Calu3 (cell line): ENCODE measurements at regions not wholly inside any gene's neighbourhood (a gene's known extent, or its start where the extent isn't known, plus 50 kb on each side); places are given as distances from the start of the nearest gene placed in this dataset.

Experiments
- BruUV-seq: library from RNA; stranded (reverse); fragments of 400-500 nt; replicated peaks from 2 replicates; lab custom pipeline; 2021; lab: Mats Ljungman, UMichigan
- CTCF ChIA-PET: fragments of 300-600 bp; sonication (Branson Sonifier 250); formaldehyde crosslinking; loops from one replicate; lab custom pipeline; 2022; ENCODE audit warnings: antibody characterized with exemption; lab: Charles Lee
- DNase-seq: peaks from one replicate; pipeline ENCODE4 v3.0.0; 2022
- H3K27ac Mint-ChIP-seq: one replicate; pipeline ENCODE4 v1.8.0; 2022; ENCODE audit warnings: mixed read lengths; ENCODE audit not compliant: unreplicated experiment
- H3K27me3 Mint-ChIP-seq: one replicate; pipeline ENCODE4 v1.8.0; 2022; ENCODE audit warnings: mixed read lengths; ENCODE audit not compliant: unreplicated experiment
- H3K36me3 Mint-ChIP-seq: one replicate; pipeline ENCODE4 v1.8.0; 2022; ENCODE audit warnings: mild to moderate bottlenecking, moderate library complexity, mixed read lengths; ENCODE audit not compliant: insufficient read depth, unreplicated experiment
- H3K4me1 Mint-ChIP-seq: one replicate; pipeline ENCODE4 v1.8.0; 2022; ENCODE audit warnings: mild to moderate bottlenecking, low read depth, mixed read lengths; ENCODE audit not compliant: unreplicated experiment
- H3K4me3 Mint-ChIP-seq: one replicate; pipeline ENCODE4 v1.8.0; 2022; ENCODE audit warnings: mild to moderate bottlenecking, low read depth, moderate library complexity, mixed read lengths; ENCODE audit not compliant: unreplicated experiment
- H3K9me3 Mint-ChIP-seq: one replicate; pipeline ENCODE4 v1.8.0; 2022; ENCODE audit warnings: low read depth, mixed read lengths; ENCODE audit not compliant: unreplicated experiment
- CTCF ChIP-seq: fragments of 200-600 bp; IDR thresholded peaks from one replicate; pipeline ENCODE4 v1.8.0; 2022; ENCODE audit warnings: antibody characterized with exemption; ENCODE audit not compliant: unreplicated experiment
- intact Hi-C: fragments of 100-400 bp; cut with micrococcal nuclease; formaldehyde crosslinking; loops from one replicate; pipeline ENCODE4 v1.10.0; 2022; ENCODE audit not compliant: unreplicated experiment

GRCh38 chr11:80771017-80771416, 1330.2 kb upstream of the TENM4 start:
- Mint-ChIP-seq H3K27me3 (no peaks in the 10 kb centered on the region), H3K4me3 (no peak overlapping the region), H3K27ac (no peak overlapping the region), H3K4me1 (no peaks in the 10 kb centered on the region), H3K9me3 (peaks cover 10% of the 10 kb centered on the region), H3K36me3 (no peaks in the 10 kb centered on the region)
- DNase-seq: no peak
- CTCF ChIA-PET: interaction anchor here (0.6 kb wide), 1 partner anchor 1128 kb away, joined by 4 read pairs; no protein-coding TSS in a partner anchor
- intact Hi-C loops: no loop called here
- BruUV-seq: no TSS peak
- no peak for TF ChIP-seq CTCF

- intact Hi-C loops: no loop called here
- H3K27me3 Mint-ChIP-seq: no peaks in the 10 kb centered on the region
- H3K4me3 Mint-ChIP-seq: no peak overlapping the region
- H3K27ac Mint-ChIP-seq: no peak overlapping the region
- no TSS peak for BruUV-seq
- no peak for DNase-seq
- no peaks in the 10 kb centered on the region for H3K36me3 Mint-ChIP-seq
- CTCF ChIA-PET: no interaction called here
- no peak for TF ChIP-seq CTCF
- H3K9me3 Mint-ChIP-seq: peaks cover 10% of the 10 kb centered on the region
- no peaks in the 10 kb centered on the region for H3K4me1 Mint-ChIP-seq
Observed at GRCh38 chr11:80758787-80759186, 1318.0 kb upstream of the TENM4 start.

- no peak for TF ChIP-seq CTCF
- intact Hi-C loops: no loop called here
- H3K4me3 Mint-ChIP-seq: no peak overlapping the region
- H3K27me3 Mint-ChIP-seq: no peaks in the 10 kb centered on the region
- no peaks in the 10 kb centered on the region for H3K9me3 Mint-ChIP-seq
- no peak overlapping the region for H3K27ac Mint-ChIP-seq
- CTCF ChIA-PET: no interaction called here
- no peak for DNase-seq
- no peaks in the 10 kb centered on the region for H3K4me1 Mint-ChIP-seq
- no TSS peak for BruUV-seq
- no peaks in the 10 kb centered on the region for H3K36me3 Mint-ChIP-seq
Observed at GRCh38 chr11:80748207-80748925, 1307.5 kb upstream of the TENM4 start.

GRCh38 chr11:80746300-80746699, 1305.5 kb upstream of the TENM4 start:
- CTCF ChIA-PET: no interaction called here
- Mint-ChIP-seq H3K9me3 (no peaks in the 10 kb centered on the region), H3K4me1 (no peaks in the 10 kb centered on the region), H3K4me3 (no peak overlapping the region), H3K36me3 (no peaks in the 10 kb centered on the region), H3K27me3 (no peaks in the 10 kb centered on the region), H3K27ac (no peak overlapping the region)
- no peak for TF ChIP-seq CTCF
- DNase-seq: no peak
- intact Hi-C loops: no loop called here
- no TSS peak for BruUV-seq
